A673 (cell line): ENCODE measurements at regions not wholly inside any gene's neighbourhood (a gene's known extent, or its start where the extent isn't known, plus 50 kb on each side); places are given as distances from the start of the nearest gene placed in this dataset.

Experiments used
- EZH2 ChIP-seq: fragments of 200-600 bp; sonication (generic); IDR thresholded peaks from 2 replicates; pipeline ENCODE4 v1.6.1; 2017; ENCODE audit warnings: borderline replicate concordance, low read depth, mild to moderate bottlenecking, mixed read lengths, antibody characterized with exemption, low read length; ENCODE audit not compliant: poor library complexity, severe bottlenecking
- TF ChIP-seq, protein P1 (sequence below): fragments of 300-800, 200-600 bp; sonication (generic); conservative IDR thresholded peaks from 2 replicates; pipeline ENCODE4 v1.5.1; 2017; ENCODE audit warnings: low read depth, mild to moderate bottlenecking, antibody characterized with exemption, low read length, moderate library complexity, mixed read lengths

DNA sequence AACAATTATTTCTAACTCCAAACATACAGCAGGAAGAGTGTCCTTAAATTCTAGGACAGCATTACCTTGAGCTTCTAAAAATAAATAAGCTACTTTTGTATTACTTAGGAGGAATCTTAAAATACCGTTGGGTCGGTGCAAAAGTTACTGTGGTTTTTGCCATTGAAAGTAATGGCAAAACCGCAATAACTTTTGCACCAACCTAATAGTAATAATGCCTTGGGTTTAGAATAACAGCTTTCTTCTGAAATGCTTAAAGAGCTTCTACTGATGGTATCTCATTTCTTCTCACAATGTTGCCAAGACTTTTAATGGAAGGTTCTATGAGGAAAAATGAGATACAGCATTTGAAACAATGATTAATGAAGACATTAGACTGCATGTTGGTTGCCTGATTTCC lies 179.9 kb downstream of the SEC16B start:
- no peak for TF ChIP-seq EZH2
- TF ChIP-seq, protein P1, sequence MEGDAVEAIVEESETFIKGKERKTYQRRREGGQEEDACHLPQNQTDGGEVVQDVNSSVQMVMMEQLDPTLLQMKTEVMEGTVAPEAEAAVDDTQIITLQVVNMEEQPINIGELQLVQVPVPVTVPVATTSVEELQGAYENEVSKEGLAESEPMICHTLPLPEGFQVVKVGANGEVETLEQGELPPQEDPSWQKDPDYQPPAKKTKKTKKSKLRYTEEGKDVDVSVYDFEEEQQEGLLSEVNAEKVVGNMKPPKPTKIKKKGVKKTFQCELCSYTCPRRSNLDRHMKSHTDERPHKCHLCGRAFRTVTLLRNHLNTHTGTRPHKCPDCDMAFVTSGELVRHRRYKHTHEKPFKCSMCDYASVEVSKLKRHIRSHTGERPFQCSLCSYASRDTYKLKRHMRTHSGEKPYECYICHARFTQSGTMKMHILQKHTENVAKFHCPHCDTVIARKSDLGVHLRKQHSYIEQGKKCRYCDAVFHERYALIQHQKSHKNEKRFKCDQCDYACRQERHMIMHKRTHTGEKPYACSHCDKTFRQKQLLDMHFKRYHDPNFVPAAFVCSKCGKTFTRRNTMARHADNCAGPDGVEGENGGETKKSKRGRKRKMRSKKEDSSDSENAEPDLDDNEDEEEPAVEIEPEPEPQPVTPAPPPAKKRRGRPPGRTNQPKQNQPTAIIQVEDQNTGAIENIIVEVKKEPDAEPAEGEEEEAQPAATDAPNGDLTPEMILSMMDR = no peak
